ENCODE measurements at regions not wholly inside any gene's neighbourhood (a gene's known extent, or its start where the extent isn't known, plus 50 kb on each side); places are given as distances from the start of the nearest gene placed in this dataset.

- TF ChIP-seq CTCF (optimal IDR thresholded peaks at IDR 0.05 in 1 of 3, IDR thresholded peaks at IDR 0.05 in 1 of 3, conservative IDR thresholded peaks at IDR 0.05 in 1 of 3; ENCODE audit: extremely low read depth in 1 of 3, insufficient read depth in 2 of 3, low read length in 3 of 3) = no peak
- no peak for TF ChIP-seq EZH2 (IDR thresholded peaks at IDR 0.05; ENCODE audit: low read length)
Measured at GRCh38 chr14:34373191-34373590, 88.8 kb downstream of the SPTSSA start.

Measured in keratinocyte (primary cell).